ENCODE measurements at regions not wholly inside any gene's neighbourhood (a gene's known extent, or its start where the extent isn't known, plus 50 kb on each side); places are given as distances from the start of the nearest gene placed in this dataset.

GRCh38 chr5:164958688-164959087, 1453.3 kb downstream of the MAT2B start:
- TF ChIP-seq ARNT (IDR thresholded peaks at IDR 0.05) = no peak
- no peak for TF ChIP-seq ARID2 (CRISPR knock-in tag; IDR thresholded peaks at IDR 0.05; ENCODE audit: borderline replicate concordance)
- TF ChIP-seq ZKSCAN1 (IDR thresholded peaks at IDR 0.05; ENCODE audit: low read length) = no peak
